HepG2 (cell line): ENCODE measurements at regions not wholly inside any gene's neighbourhood (a gene's known extent, or its start where the extent isn't known, plus 50 kb on each side); places are given as distances from the start of the nearest gene placed in this dataset.

ENCODE experiments used
- ATAC-seq: fragments of 200-7000 bp; cut with Tn5 transposase; 3 replicates; pipeline ENCODE4 v1.9.1; 2020; ENCODE audit warnings: mild to moderate bottlenecking, moderate library complexity
- BruUV-seq: library from RNA; stranded (reverse); fragments of 400-500 nt; replicated peaks from 2 replicates; lab custom pipeline; 2021; lab: Mats Ljungman, UMichigan
- CTCF ChIA-PET: fragments of 300-600 bp; formaldehyde crosslinking; extraction: SDS; loops from one replicate; lab custom pipeline; 2021; ENCODE audit warnings: low total read pairs, inconsistent platforms, low intra/inter-chr PET ratio; lab: Yijun Ruan, JAX
- POLR2A ChIA-PET: fragments of 350-600 bp; sonication (Branson Sonifier 250); formaldehyde crosslinking; loops from one replicate; lab custom pipeline; 2020; ENCODE audit warnings: antibody characterized with exemption, inconsistent platforms; lab: Yijun Ruan, JAX
- DNase-seq: peaks from one replicate; pipeline ENCODE4 v3.0.0-alpha.2; 2015; ENCODE audit warnings: low spot score
- FAIRE-seq: peaks from 3 replicates; lab custom pipeline; 2011; peaks lifted over from hg19 to GRCh38; lab: Jason Lieb, UNC
- H2AFZ ChIP-seq: one replicate; pipeline ENCODE4 v1.6.1; 2011; ENCODE audit warnings: low read length, inconsistent platforms
- H3K27ac ChIP-seq: fragments of 300-600 bp; 3 replicates; pipeline ENCODE4 v1.8.0; 2011; ENCODE audit warnings: mixed run types, mild to moderate bottlenecking, mixed read lengths, low read length, inconsistent platforms; ENCODE audit not compliant: insufficient read depth; ENCODE audit errors: extremely low read length
- H3K27me3 ChIP-seq, 2 experiments: fragments of 200-600 bp in 1 of 2; 2 replicates in 1 of 2; 3 replicates in 1 of 2; pipeline versions ENCODE4 v1.6.0 to v1.8.0; 2011; ENCODE audit warnings: low read length in 2 of 2, mild to moderate bottlenecking in 2 of 2, moderate library complexity in 2 of 2, inconsistent platforms in 1 of 2; ENCODE audit not compliant: insufficient read depth in 2 of 2, control insufficient read depth in 1 of 2
- H3K36me3 ChIP-seq, 2 experiments: fragments of 200-600 bp in 1 of 2; replicated peaks in 1 of 2; 2 replicates in 1 of 2; 3 replicates in 1 of 2; pipeline versions ENCODE4 v1.5.1 to v1.8.0; 2011; ENCODE audit warnings: low read length in 2 of 2, inconsistent platforms in 1 of 2; ENCODE audit not compliant: insufficient read depth in 2 of 2, control insufficient read depth in 1 of 2
- H3K4me1 ChIP-seq: 2 replicates; pipeline ENCODE4 v1.5.1; 2012; ENCODE audit warnings: low read length, inconsistent platforms; ENCODE audit not compliant: insufficient read depth
- H3K4me2 ChIP-seq: 2 replicates; pipeline ENCODE4 v1.6.0; 2011; ENCODE audit warnings: low read depth, low read length, inconsistent platforms
- H3K4me3 ChIP-seq, 3 experiments: fragments of 200-600 bp in 1 of 3; sonication (generic), shearing (Covaris generic) in 1 of 3; replicated peaks in 1 of 3; 2 replicates each; pipeline ENCODE4 v1.5.1; 2011 to 2016; ENCODE audit warnings: low read length in 3 of 3, inconsistent platforms in 2 of 3, low read depth in 2 of 3, mild to moderate bottlenecking in 2 of 3, control low read depth in 1 of 3, mixed read lengths in 1 of 3; ENCODE audit not compliant: insufficient read depth in 1 of 3
- H3K79me2 ChIP-seq: one replicate; pipeline ENCODE4 v1.6.1; 2011; ENCODE audit warnings: low read length, inconsistent platforms; ENCODE audit not compliant: insufficient read depth
- H3K9ac ChIP-seq: 2 replicates; pipeline ENCODE4 v1.6.0; 2011; ENCODE audit warnings: mild to moderate bottlenecking, low read depth, low read length, inconsistent platforms; ENCODE audit not compliant: insufficient read depth
- H3K9me3 ChIP-seq: 2 replicates; pipeline ENCODE4 v1.5.1; 2012; ENCODE audit warnings: mild to moderate bottlenecking, low read length
- H4K20me1 ChIP-seq: 2 replicates; pipeline ENCODE4 v1.6.0; 2011; ENCODE audit warnings: inconsistent platforms, mild to moderate bottlenecking, low read length, moderate library complexity; ENCODE audit not compliant: insufficient read depth
- CTCF ChIP-seq: sonication (generic); formaldehyde crosslinking; IDR thresholded peaks from 2 replicates; pipeline ENCODE4 v1.5.0; 2020; ENCODE audit warnings: mild to moderate bottlenecking, missing genetic modification reagents, moderate library complexity
- ERF ChIP-seq: IDR thresholded peaks from 2 replicates; pipeline ENCODE4 v1.6.1; 2018; ENCODE audit warnings: missing biosample characterization, missing genetic modification reagents
- KDM5B ChIP-seq: sonication (generic); formaldehyde crosslinking; IDR thresholded peaks from 2 replicates; pipeline ENCODE4 v1.4.0; 2020; ENCODE audit warnings: missing genetic modification reagents, mild to moderate bottlenecking, borderline replicate concordance
- MED13 ChIP-seq: sonication (generic); formaldehyde crosslinking; IDR thresholded peaks from 2 replicates; pipeline ENCODE4 v1.5.0; 2020; ENCODE audit warnings: missing genetic modification reagents
- MIXL1 ChIP-seq: IDR thresholded peaks from 2 replicates; pipeline ENCODE4 v1.6.1; 2016
- NFE2L1 ChIP-seq: sonication (generic); formaldehyde crosslinking; IDR thresholded peaks from 2 replicates; pipeline ENCODE4 v1.4.0; 2020; ENCODE audit warnings: missing genetic modification reagents, mild to moderate bottlenecking, borderline replicate concordance
- NFYB ChIP-seq: sonication (generic); formaldehyde crosslinking; IDR thresholded peaks from 2 replicates; pipeline ENCODE4 v1.4.0; 2020; ENCODE audit warnings: missing genetic modification reagents
- STAG1 ChIP-seq: sonication (generic); formaldehyde crosslinking; IDR thresholded peaks from 2 replicates; pipeline ENCODE4 v1.4.0; 2020; ENCODE audit warnings: missing genetic modification reagents
- THAP11 ChIP-seq: IDR thresholded peaks from 2 replicates; pipeline ENCODE4 v1.6.1; 2016; ENCODE audit warnings: missing biosample characterization, missing genetic modification reagents
- THAP9 ChIP-seq: sonication (generic); formaldehyde crosslinking; IDR thresholded peaks from 2 replicates; pipeline ENCODE4; 2020; ENCODE audit warnings: missing genetic modification reagents, mild to moderate bottlenecking, borderline replicate concordance
- ZFP82 ChIP-seq: sonication (generic); formaldehyde crosslinking; IDR thresholded peaks from 2 replicates; pipeline ENCODE4 v1.5.1; 2020; ENCODE audit warnings: mild to moderate bottlenecking, missing genetic modification reagents, borderline replicate concordance
- ZNF10 ChIP-seq: sonication (generic); formaldehyde crosslinking; IDR thresholded peaks from 2 replicates; pipeline ENCODE4 v1.4.0; 2020; ENCODE audit warnings: mild to moderate bottlenecking, low read depth, missing genetic modification reagents, borderline replicate concordance
- ZNF564 ChIP-seq: sonication (generic); formaldehyde crosslinking; IDR thresholded peaks from 2 replicates; pipeline ENCODE4 v1.8.1; 2023; ENCODE audit warnings: mild to moderate bottlenecking, missing genetic modification reagents
- in situ Hi-C: cut with HindIII; loops from 2 replicates; pipeline ENCODE4 v1.10.0; 2017; ENCODE audit warnings: low pct_unique_long_range_greater_than_20kb; ENCODE audit not compliant: extremely low pct_ligation_motif_present
- intact Hi-C: fragments of 100-400 bp; cut with micrococcal nuclease; formaldehyde crosslinking; loops from one replicate; pipeline ENCODE4 v1.10.0; 2022; ENCODE audit not compliant: unreplicated experiment
- TF ChIP-seq, protein P1 (sequence below): sonication (generic); formaldehyde crosslinking; IDR thresholded peaks from 2 replicates; pipeline ENCODE4 v1.4.0; 2020; ENCODE audit warnings: low read depth, mild to moderate bottlenecking, missing genetic modification reagents
- TF ChIP-seq, protein P2 (sequence below): sonication (generic); formaldehyde crosslinking; IDR thresholded peaks from 2 replicates; pipeline ENCODE4 v1.4.0; 2020; ENCODE audit warnings: low read depth, mild to moderate bottlenecking, missing genetic modification reagents
- TF ChIP-seq, protein P3 (sequence below): sonication (generic); formaldehyde crosslinking; IDR thresholded peaks from 2 replicates; pipeline ENCODE4 v1.4.0; 2020; ENCODE audit warnings: missing genetic modification reagents, mild to moderate bottlenecking, borderline replicate concordance

DNA sequence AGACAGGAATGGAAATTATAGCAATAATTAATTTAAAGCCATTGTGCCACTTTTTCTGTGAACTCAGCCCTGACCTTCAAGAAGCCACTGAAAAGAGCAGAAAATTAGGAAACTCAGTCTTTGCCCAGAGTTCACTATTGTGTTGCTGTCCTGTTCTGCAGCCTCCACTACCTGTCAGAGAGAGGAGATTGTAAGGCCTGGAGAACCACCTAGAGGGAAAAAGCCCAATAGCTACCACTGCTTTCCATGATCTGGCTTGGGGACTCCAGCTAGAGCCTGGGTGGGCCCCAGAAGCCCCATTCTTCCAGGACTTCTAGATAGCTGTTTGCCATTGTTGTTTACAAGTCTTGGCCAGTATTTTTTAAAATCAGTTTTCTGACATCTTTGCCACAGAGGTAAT is 176.1 kb upstream of the KLF7 start:
- Histone ChIP-seq H3K27me3 (no peaks in the 10 kb centered on the region), H3K9me3 (no peaks in the 10 kb centered on the region), H3K79me2 (no peaks in the 10 kb centered on the region), H3K4me1 (no peaks in the 10 kb centered on the region), H3K36me3 (no peaks in the 10 kb centered on the region), H3K27ac (no peak overlapping the region), H3K4me2 (no peak overlapping the region), H3K9ac (no peak overlapping the region), H4K20me1 (no peaks in the 10 kb centered on the region; the same call in 1 of the 2 replicates), H2AFZ (no peak overlapping the region), H3K4me3 (no peak overlapping the region)
- DNase-seq, result no peak
- no peak for FAIRE-seq
- ChIA-PET CTCF (no interaction called here), POLR2A (no interaction called here)
- in situ Hi-C loops (no loop called here), intact Hi-C loops (no loop called here)
- peak; percentile 68 for ATAC-seq
- no TSS peak for BruUV-seq
- TF ChIP-seq, protein P1, sequence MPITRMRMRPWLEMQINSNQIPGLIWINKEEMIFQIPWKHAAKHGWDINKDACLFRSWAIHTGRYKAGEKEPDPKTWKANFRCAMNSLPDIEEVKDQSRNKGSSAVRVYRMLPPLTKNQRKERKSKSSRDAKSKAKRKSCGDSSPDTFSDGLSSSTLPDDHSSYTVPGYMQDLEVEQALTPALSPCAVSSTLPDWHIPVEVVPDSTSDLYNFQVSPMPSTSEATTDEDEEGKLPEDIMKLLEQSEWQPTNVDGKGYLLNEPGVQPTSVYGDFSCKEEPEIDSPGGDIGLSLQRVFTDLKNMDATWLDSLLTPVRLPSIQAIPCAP (CRISPR knock-in tag), result no peak
- no peak for TF ChIP-seq THAP11 (CRISPR knock-in tag)
- TF ChIP-seq, protein P2, sequence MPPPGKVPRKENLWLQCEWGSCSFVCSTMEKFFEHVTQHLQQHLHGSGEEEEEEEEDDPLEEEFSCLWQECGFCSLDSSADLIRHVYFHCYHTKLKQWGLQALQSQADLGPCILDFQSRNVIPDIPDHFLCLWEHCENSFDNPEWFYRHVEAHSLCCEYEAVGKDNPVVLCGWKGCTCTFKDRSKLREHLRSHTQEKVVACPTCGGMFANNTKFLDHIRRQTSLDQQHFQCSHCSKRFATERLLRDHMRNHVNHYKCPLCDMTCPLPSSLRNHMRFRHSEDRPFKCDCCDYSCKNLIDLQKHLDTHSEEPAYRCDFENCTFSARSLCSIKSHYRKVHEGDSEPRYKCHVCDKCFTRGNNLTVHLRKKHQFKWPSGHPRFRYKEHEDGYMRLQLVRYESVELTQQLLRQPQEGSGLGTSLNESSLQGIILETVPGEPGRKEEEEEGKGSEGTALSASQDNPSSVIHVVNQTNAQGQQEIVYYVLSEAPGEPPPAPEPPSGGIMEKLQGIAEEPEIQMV (CRISPR knock-in tag), result no peak
- no peak for TF ChIP-seq ZFP82 (CRISPR knock-in tag)
- no peak for TF ChIP-seq MIXL1 (CRISPR knock-in tag)
- TF ChIP-seq, protein P3, sequence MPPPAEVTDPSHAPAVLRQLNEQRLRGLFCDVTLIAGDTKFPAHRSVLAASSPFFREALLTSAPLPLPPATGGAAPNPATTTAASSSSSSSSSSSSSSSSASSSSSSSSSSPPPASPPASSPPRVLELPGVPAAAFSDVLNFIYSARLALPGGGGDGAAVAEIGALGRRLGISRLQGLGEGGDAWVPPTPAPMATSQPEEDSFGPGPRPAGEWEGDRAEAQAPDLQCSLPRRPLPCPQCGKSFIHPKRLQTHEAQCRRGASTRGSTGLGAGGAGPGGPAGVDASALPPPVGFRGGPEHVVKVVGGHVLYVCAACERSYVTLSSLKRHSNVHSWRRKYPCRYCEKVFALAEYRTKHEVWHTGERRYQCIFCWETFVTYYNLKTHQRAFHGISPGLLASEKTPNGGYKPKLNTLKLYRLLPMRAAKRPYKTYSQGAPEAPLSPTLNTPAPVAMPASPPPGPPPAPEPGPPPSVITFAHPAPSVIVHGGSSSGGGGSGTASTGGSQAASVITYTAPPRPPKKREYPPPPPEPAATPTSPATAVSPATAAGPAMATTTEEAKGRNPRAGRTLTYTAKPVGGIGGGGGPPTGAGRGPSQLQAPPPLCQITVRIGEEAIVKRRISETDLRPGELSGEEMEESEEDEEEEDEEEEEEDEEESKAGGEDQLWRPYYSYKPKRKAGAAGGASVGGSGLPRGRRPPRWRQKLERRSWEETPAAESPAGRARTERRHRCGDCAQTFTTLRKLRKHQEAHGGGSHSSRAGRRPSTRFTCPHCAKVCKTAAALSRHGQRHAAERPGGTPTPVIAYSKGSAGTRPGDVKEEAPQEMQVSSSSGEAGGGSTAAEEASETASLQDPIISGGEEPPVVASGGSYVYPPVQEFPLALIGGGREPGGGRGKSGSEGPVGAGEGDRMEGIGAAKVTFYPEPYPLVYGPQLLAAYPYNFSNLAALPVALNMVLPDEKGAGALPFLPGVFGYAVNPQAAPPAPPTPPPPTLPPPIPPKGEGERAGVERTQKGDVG, result no peak
- peak; percentile 19; the same call in 1 of the 2 replicates for TF ChIP-seq STAG1 (CRISPR knock-in tag)
- no peak for TF ChIP-seq KDM5B
- TF ChIP-seq MED13 (CRISPR knock-in tag), result no peak
- peak; percentile 31; the same call in 1 of the 2 replicates for TF ChIP-seq CTCF (CRISPR knock-in tag)
- TF ChIP-seq NFE2L1, result no peak
- TF ChIP-seq ERF (CRISPR knock-in tag), result no peak
- TF ChIP-seq ZNF564, result no peak
- TF ChIP-seq NFYB (CRISPR knock-in tag), result no peak
- TF ChIP-seq THAP9, result no peak
- no peak for TF ChIP-seq ZNF10
